B cell (primary cell): ENCODE measurements at regions not wholly inside any gene's neighbourhood (a gene's known extent, or its start where the extent isn't known, plus 50 kb on each side); places are given as distances from the start of the nearest gene placed in this dataset.

Experiments used
- EZH2 ChIP-seq: IDR thresholded peaks from 2 replicates; pipeline ENCODE4 v1.6.1; 2012; ENCODE audit warnings: borderline replicate concordance, low read depth, mild to moderate bottlenecking, moderate library complexity, low read length; ENCODE audit not compliant: insufficient read depth, poor library complexity, severe bottlenecking
- TF ChIP-seq, protein P1 (sequence below): fragments of 200-600 bp; IDR thresholded peaks from one replicate; pipeline ENCODE4 v1.8.0; 2022; ENCODE audit warnings: antibody characterized with exemption, mild to moderate bottlenecking

DNA sequence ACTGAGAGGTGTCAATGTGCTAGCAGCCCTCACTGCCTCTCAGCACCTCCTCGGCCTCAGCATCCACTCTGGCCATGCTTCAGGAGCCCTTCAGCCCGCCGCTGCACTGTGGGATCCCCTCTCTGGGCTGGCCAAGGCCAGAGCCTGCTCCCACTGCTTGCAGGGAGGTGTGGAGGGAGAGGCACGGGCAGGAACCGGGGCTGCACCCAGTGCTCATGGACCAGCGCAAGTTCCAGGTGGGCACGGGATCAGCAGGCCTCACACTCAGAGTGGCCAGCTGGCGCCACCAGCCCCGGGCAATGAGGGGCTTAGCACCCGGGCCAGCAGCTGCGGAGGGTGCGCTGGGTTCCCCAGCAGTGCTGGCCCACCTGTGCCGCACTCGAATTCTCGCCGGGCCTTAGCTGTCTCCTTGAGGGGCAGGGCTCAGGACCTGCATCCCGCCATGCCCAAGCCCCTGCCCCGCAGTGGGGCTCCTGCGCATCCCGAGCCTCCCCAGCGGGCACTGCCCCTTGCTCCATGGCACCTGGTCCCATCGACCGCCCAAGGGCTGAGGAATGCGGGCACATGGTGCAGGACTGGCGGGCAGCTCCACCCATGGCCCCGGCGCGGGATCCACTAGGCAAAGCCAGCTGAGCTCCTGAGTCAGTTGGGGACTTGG is 80.4 kb upstream of the MANEA start:
- TF ChIP-seq, protein P1, sequence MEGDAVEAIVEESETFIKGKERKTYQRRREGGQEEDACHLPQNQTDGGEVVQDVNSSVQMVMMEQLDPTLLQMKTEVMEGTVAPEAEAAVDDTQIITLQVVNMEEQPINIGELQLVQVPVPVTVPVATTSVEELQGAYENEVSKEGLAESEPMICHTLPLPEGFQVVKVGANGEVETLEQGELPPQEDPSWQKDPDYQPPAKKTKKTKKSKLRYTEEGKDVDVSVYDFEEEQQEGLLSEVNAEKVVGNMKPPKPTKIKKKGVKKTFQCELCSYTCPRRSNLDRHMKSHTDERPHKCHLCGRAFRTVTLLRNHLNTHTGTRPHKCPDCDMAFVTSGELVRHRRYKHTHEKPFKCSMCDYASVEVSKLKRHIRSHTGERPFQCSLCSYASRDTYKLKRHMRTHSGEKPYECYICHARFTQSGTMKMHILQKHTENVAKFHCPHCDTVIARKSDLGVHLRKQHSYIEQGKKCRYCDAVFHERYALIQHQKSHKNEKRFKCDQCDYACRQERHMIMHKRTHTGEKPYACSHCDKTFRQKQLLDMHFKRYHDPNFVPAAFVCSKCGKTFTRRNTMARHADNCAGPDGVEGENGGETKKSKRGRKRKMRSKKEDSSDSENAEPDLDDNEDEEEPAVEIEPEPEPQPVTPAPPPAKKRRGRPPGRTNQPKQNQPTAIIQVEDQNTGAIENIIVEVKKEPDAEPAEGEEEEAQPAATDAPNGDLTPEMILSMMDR, result no peak
- no peak for TF ChIP-seq EZH2
